Activated CD4-positive, alpha-beta T cell treated with anti-CD3 and anti-CD28 coated beads for 4 hours (primary cell): ENCODE measurements at regions not wholly inside any gene's neighbourhood (a gene's known extent, or its start where the extent isn't known, plus 50 kb on each side); places are given as distances from the start of the nearest gene placed in this dataset.

ENCODE experiments used
- DNase-seq, 2 donors: peaks; one replicate each; pipeline ENCODE4 v3.0.0-alpha.2; 2020

DNA sequence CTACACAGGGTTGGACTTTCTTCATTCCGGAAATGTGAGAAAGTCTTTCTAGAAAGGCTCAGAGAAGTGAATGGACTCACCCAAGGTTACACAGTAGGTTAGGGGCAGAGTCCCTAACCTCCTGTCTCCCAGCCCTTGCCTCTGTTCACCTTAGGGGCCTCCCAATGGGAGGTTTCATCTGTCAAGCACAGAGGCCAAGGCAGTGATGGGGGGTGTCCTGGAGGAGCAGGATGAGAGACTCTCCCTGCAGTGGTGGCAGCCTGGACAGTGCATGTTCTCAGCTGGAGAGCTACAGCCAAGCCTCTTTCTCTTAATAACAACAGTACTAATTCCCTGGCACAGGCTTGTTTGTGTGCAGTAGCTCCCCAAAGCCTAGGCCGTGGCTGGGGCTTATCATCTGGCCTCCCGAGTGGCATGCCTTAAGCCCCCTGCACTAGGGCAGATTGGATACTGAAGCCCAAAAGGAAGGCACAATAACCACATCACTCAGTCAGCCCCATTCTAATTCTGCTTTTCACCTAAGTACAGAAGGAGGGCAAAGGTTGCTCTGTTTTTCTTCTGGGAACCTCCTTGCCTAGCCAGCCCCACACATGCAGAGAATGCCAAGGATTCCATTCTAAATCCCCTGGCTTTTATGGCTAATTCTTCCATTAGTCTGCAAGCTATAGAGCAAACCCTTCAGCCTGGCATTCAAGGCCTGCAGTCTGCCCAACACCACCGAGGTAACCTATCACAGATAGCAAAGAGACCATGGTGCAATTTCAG lies 50.2 kb upstream of the XPA start:
- no peak for DNase-seq

DNA sequence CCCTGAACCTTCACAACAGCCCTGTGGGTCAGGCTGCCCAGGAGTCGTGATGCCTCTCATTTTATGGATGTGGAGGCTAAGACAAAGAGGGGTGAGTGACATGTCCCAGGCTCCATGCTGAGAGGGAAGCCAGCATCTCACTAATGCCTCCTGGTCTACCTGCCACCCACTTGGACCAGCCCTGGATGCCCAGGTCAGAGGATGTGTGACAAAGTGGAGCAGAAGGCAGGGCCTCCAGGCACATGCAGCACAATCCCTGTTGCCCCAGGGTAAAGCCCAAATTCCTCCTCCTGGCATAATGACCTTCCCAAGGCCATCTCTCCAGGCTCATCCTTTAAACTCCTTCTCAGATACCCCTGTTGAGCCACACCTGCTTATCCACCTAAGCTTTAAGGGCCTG lies 51.4 kb upstream of the XPA start:
- no peak for DNase-seq

DNA sequence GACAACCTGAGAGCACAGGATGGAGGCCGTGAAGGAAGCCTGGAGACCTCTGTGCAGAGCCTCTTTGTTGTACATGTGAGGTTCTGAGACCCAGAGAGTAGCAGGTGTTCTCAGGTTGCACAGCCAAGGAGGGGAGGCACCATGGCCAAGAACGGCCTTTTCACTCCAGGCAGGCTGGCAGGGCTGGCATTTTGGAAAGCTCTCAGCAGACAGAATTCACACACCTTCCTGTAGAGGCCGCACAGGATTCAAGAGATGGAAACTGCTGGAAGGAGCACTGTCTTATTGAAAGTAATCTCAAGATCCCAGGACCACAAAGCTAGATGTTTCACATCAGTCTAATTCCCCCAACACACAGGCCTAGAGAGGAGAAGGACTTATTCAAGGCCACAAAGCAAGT lies 52.8 kb upstream of the XPA start:
- DNase-seq, result no peak

DNA sequence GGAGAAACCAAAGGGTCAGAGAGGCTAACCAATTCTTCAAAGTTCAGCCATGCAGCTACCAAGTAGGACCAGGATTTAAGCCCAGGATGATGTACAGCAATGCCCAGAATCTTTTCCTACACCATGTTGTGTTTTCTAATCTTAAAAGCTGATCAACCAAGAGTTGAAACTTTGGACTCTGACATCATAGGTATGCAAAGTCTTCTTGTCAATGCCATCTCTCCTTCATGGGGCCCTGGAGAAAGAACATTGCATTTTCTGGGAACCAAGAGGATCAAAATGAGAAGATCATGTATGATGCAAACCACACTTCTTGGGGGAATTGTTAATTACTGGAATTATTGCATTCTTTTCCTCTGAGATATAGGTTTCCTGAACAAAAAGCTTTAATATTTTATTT lies 54.4 kb upstream of the XPA start:
- no peak for DNase-seq

- no peak for DNase-seq
Measured at GRCh38 chr9:97752274-97752673, 55.1 kb upstream of the XPA start.

GRCh38 chr9:97753364-97753763 lies 56.2 kb upstream of the XPA start:
- DNase-seq, result no peak

GRCh38 chr9:97753975-97754374 lies 56.8 kb upstream of the XPA start:
- DNase-seq, result no peak

GRCh38 chr9:97755618-97756267 lies 58.6 kb upstream of the XPA start:
- DNase-seq, result no peak

GRCh38 chr9:97756991-97757390 lies 59.9 kb upstream of the XPA start:
- no peak for DNase-seq

GRCh38 chr9:97758334-97758916 lies 61.3 kb upstream of the XPA start:
- no peak for DNase-seq

DNA sequence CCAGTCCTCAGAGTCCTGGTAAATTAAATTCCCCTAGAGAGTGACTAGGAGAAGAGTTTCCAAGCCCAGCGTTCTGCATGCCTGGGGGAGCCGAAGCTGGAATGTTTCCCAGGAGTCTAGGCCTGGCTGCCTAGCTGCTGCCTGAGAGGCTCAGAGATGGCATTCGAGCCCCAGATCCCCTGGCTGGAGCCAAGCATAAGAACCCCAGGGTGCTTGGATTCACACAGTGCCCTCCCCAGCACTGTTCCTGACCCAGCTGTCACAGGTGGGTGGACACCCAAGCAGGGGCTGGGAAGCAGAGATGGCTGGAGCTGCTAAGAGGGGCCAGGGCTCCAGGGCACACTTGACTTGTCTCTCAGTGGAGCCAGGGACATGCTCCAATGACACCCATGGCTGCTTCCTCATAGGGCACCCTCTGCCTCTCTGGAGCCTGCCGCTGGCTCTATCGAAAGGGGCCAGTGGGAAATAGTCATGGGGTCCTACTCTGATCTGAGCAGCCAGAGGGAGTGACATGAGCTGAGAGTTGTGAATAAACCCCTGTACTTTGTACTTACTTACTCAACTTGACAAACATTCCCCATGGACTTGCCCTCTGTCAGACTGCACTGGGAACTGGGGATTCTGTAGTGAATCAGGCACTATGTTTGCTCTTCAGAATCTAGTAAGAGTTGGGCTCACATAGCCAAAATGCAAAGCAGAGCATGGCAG lies 62.6 kb upstream of the XPA start:
- DNase-seq, result no peak

- DNase-seq, result no peak
Measured at GRCh38 chr9:97761056-97761598, 64.0 kb upstream of the XPA start.

DNA sequence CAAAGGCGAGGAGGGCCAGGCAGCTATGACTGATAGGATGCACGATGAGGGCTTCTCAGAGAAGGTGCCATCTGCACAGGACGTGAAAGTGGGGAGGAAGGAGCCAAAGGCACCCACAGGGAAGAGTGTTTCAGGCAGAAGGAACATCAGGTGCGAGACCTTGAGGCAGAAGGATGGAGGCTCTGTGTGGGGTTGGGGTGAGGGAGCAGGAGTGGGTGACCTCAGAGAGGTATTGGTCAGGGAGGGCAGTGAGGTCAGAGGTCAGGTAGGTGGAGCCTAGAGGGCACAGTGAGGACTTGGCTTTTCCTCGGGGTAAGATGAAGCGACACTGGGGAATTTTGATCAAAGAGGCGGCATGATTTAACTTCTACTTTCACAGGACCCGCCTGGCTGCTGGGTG lies 64.7 kb upstream of the XPA start:
- DNase-seq, result no peak

DNA sequence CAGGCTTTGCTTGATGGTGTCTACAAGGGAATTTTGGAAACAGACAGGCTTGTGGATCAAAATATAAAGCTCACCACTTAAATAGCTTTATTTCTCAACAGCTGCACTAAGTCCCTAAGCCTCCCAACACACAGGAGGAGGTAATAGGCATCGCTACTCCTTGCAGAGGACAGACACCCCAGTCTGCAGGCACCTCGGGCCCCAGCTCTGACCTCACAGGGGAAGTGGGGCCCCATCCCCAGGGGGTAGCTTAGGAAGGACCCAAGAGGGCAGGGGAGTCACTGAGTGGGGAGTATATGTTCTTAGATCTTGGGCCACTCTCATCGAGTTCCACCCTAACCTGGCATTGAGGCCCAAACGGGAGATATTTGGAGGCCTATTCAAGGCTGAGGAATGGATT lies 66.7 kb upstream of the XPA start:
- DNase-seq, result no peak

GRCh38 chr9:97766092-97766491 lies 69.0 kb upstream of the XPA start:
- DNase-seq, result no peak

GRCh38 chr9:97766610-97767009 lies 69.5 kb upstream of the XPA start:
- DNase-seq, result no peak

DNA sequence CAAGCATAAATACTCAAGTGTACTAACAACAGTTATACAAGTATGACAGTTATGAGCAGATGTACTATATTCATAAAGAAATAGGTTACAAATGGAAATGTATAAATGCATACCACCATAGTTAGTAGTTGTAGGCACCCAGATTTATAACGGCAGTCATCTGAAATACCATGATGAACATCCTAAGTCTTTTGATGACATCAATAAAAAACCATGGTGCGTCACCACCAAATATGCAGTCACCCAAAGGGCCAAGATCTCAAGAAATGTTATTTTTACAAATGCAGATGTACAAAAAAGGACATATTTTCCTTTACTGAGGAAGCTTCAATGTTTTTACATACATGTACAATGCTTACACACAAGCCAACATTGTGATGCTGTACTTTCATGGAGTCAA lies 70.8 kb upstream of the XPA start:
- no peak for DNase-seq

DNA sequence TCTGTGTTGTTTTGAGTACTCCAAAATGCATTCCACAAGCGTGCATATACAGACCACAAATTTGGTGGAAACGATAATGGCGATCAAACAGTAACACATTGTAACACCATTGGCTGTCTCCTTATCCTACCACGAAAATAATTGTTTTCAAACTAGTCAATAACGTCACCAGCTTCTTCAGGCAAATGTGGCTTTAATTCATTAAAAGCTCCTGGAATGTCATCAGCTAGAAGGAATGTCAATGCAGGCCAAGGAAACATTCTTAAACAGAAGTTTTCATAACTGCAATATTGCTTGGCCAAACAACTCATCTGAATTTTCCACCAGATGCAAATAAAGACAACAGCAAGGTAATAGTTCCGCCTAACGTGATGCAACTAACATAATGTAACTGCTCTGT lies 71.6 kb upstream of the XPA start:
- no peak for DNase-seq

DNA sequence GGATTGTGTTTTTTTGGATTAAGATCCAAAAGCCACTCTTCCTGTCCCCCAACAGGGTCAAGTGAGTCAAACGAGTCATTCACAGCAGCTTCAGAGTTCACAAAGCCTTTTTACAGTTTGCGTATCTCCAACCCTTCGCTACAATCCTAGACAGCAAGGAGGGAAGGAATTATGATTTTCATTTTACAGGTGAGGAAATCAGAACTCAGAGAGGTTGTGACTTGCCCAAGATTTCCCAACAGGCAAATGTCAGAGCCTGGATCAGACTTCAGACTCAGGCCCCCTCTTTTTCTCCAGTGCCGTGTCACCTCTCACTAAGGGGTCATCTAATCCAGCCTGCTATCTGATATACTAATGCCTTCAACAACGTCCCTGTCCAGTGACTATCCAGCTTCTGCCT lies 72.1 kb upstream of the XPA start:
- no peak for DNase-seq

DNA sequence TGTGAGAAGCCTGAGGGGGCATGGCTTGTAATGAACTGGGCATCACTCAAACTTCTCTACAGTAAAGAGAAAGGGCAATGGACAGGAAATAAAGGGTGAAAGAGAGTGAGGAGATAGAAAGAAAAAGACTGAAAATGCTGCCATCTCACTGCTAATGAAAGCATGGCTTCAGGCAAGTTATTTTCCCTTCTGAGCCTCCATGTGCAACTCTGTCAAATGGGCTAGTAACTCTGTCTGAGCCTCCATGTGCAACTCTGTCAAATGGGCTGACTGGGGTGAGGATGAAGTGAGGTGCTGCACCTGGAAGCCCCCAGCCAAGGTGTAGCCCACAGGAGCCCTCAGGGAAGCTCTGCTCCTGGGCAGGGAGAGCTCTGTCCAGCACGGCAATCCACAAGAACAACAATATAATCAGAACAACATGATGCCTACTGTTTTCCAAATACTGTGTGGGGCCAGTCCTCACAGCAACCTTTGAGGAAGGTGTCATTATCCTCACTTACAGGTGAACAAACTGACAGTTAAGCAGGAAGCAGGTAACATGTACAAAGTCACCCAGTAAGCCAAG lies 73.8 kb upstream of the XPA start:
- DNase-seq, result no peak

- DNase-seq, result no peak
Measured at GRCh38 chr9:97771641-97772040, 74.5 kb upstream of the XPA start.

GRCh38 chr9:97772145-97772544 lies 75.0 kb upstream of the XPA start:
- no peak for DNase-seq

- DNase-seq, result no peak
Measured at GRCh38 chr9:97773091-97773490, 76.0 kb upstream of the XPA start.
